Tibial artery (tissue), 4 donors: ENCODE measurements at regions not wholly inside any gene's neighbourhood (a gene's known extent, or its start where the extent isn't known, plus 50 kb on each side); places are given as distances from the start of the nearest gene placed in this dataset.

Experiments
- DNase-seq, 2 donors: peaks; one replicate each; pipeline ENCODE4 v3.0.0-alpha.2; 2019
- H3K27ac ChIP-seq, 2 donors: fragments of 200-600 bp; sonication (generic) in 1 of 2; 1 replicate in 1 of 2; 2 replicates in 1 of 2; pipeline ENCODE4 v1.5.1; 2018 to 2019; ENCODE audit warnings: mild to moderate bottlenecking in 1 of 2
- H3K27me3 ChIP-seq, 2 donors: fragments of 200-600 bp; sonication (generic) in 1 of 2; one replicate each; pipeline versions ENCODE4 v1.5.1 to v1.6.0; 2016 to 2019
- H3K36me3 ChIP-seq, 3 donors: fragments of 200-600 bp; sonication (generic) in 2 of 3; one replicate each; pipeline ENCODE4 v1.5.1; 2016 to 2019; ENCODE audit warnings: mild to moderate bottlenecking in 2 of 3
- H3K4me1 ChIP-seq, 4 donors: fragments of 200-600 bp; sonication (generic) in 2 of 4; 1 replicate in 3 of 4; 2 replicates in 1 of 4; pipeline ENCODE4 v1.5.1; 2016 to 2019
- H3K4me3 ChIP-seq, 2 donors: fragments of 200-600 bp; sonication (generic) in 1 of 2; 1 replicate in 1 of 2; 2 replicates in 1 of 2; pipeline ENCODE4 v1.5.1; 2018 to 2019; ENCODE audit warnings: mild to moderate bottlenecking in 2 of 2
- H3K9me3 ChIP-seq, 3 donors: fragments of 200-600 bp; sonication (generic) in 1 of 3; one replicate each; pipeline ENCODE4 v1.5.1; 2016 to 2019
- intact Hi-C: fragments of 100-400 bp; cut with DNase I; formaldehyde crosslinking; loops from one replicate; pipeline ENCODE4 v1.15.0; 2023; ENCODE audit warnings: low total_unique reads
- TF ChIP-seq, protein P1 (sequence below), 2 experiments: fragments of 200-600 bp in 1 of 2; fragments of 450-650 bp in 1 of 2; IDR thresholded peaks; one replicate each; pipeline ENCODE4 v1.5.1; 2017 to 2019; ENCODE audit warnings: antibody characterized with exemption in 2 of 2, mild to moderate bottlenecking in 1 of 2, moderate library complexity in 1 of 2

DNA sequence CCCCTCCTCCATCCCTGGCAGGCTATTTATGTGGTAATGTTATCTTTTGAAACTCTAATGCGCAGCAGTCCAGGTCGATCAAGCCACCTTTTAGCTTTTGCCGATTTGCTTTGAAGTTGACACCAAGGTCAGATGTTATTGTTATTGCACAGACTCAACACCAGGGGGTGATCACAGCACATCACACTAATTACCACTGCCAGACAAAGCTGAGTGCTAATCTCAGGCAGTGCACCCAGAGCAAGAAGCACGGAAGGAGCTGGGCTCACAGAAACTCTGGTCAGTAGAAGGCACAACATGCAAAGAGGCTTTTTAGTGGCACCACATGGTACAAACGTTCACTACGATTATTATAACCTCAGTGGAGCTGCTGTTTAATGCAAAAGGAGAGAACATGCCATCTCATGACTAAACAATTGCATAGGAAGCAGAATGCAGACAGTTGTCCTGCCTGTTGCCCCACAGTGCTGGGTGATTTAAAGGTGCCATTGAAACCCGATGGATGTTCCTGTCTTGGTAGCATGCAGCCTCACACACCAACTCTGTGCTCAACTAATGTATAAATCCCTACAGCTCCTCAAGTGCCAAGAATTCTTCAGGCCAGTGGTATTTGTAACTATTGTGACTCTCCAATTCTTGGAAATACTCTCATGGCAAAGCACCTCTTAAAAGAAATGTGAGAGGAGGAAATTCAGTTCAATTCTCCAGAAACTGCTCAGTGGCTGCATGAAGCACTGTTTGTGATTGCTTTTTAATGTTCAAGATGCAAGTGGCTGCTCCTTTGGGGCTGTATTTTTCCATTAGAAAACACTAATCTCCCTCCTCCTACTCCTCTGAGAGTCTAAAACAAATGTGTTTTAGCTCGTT, 353.9 kb upstream of the DDI1 start:
- TF ChIP-seq, protein P1, sequence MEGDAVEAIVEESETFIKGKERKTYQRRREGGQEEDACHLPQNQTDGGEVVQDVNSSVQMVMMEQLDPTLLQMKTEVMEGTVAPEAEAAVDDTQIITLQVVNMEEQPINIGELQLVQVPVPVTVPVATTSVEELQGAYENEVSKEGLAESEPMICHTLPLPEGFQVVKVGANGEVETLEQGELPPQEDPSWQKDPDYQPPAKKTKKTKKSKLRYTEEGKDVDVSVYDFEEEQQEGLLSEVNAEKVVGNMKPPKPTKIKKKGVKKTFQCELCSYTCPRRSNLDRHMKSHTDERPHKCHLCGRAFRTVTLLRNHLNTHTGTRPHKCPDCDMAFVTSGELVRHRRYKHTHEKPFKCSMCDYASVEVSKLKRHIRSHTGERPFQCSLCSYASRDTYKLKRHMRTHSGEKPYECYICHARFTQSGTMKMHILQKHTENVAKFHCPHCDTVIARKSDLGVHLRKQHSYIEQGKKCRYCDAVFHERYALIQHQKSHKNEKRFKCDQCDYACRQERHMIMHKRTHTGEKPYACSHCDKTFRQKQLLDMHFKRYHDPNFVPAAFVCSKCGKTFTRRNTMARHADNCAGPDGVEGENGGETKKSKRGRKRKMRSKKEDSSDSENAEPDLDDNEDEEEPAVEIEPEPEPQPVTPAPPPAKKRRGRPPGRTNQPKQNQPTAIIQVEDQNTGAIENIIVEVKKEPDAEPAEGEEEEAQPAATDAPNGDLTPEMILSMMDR (IDR thresholded peaks at IDR 0.05): peak; percentile 71 to 86
- intact Hi-C loops: no loop called here

DNA sequence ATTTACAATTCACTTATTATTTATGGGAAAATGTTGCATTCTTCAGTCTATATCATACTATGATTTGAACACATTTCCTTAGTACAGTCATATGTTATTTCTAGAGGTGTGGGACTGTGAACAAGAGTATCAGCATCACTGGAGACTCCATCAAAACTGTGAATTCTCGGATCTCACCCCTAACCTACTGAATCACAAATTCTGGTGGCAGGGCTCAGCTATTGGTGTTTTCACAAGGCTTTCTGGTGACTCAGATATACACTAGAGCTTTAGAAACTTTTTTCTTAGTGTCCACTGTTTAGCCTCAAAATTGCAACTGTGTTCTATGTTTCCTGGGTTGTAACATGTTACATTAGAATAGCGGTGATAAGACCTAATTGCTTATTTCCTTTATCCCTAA, 352.9 kb upstream of the DDI1 start:
- DNase-seq: no peak
- H3K27ac ChIP-seq: no peak overlapping the region
- intact Hi-C loops: no loop called here

More for the DNA sequence above, 353.9 kb upstream of the DDI1 start:
- no peak overlapping the region for H3K27ac ChIP-seq
- no peaks in the 10 kb centered on the region for H3K9me3 ChIP-seq
- DNase-seq: peak; percentile 63 to 71
- H3K36me3 ChIP-seq: no peaks in the 10 kb centered on the region
- no peaks in the 10 kb centered on the region for H3K27me3 ChIP-seq
- no peak overlapping the region for H3K4me3 ChIP-seq
- peaks cover 0 to 7% (median 2%) of the 10 kb centered on the region in 4 donors for H3K4me1 ChIP-seq

DNA sequence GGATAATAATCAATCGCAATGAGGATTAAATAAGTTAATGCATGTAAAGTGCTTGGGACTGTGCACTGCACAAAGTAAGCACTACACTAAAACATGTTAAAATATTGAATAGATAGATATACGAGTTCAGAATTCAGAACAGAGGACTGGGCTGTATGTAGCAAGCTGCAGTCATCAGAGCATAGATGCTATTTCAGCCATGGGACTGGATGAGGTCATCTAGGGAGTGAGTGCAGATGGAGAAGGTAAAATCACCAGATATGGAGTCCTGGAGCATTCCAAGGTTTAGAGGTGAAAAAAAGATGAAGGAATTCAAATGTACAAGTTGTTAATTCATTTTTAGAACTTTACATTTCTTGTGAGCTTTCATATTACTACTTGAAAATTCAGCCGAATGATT, 347.5 kb upstream of the DDI1 start:
- no peaks in the 10 kb centered on the region for H3K27me3 ChIP-seq
- no peak overlapping the region for H3K4me3 ChIP-seq
- H3K9me3 ChIP-seq: no peaks in the 10 kb centered on the region
- H3K36me3 ChIP-seq: no peaks in the 10 kb centered on the region
- H3K27ac ChIP-seq: no peak overlapping the region
- no peak for DNase-seq
- intact Hi-C loops: no loop called here
- TF ChIP-seq, protein P1 (IDR thresholded peaks at IDR 0.05): no peak
- no peaks in the 10 kb centered on the region for H3K4me1 ChIP-seq

More for the DNA sequence above, 352.9 kb upstream of the DDI1 start:
- TF ChIP-seq, protein P1 (IDR thresholded peaks at IDR 0.05): no peak
- Histone ChIP-seq H3K9me3 (no peaks in the 10 kb centered on the region), H3K4me1 (peaks cover 0 to 7% (median 2%) of the 10 kb centered on the region in 4 donors), H3K36me3 (no peaks in the 10 kb centered on the region), H3K27me3 (no peaks in the 10 kb centered on the region), H3K4me3 (no peak overlapping the region)

DNA sequence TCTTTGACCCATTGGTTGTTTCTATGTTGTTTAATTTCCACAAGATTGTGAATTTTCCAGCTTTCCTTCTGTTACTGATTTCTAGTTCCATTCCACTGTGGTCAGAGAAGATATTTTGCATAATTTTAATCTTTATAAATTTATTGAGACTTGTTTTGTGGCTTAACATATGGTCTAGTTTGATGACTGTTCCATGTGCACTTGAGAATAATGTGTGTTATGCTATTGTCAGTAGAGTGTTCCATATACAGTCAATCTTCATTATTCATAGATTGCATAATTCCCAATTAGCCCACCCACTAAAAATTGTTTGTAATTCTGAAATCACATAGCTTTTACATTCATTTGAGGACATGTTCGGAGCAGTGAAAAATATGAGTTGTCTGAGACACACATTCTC, 346.1 kb upstream of the DDI1 start:
- DNase-seq: no peak
- intact Hi-C loops: no loop called here
- TF ChIP-seq, protein P1 (IDR thresholded peaks at IDR 0.05): no peak

DNA sequence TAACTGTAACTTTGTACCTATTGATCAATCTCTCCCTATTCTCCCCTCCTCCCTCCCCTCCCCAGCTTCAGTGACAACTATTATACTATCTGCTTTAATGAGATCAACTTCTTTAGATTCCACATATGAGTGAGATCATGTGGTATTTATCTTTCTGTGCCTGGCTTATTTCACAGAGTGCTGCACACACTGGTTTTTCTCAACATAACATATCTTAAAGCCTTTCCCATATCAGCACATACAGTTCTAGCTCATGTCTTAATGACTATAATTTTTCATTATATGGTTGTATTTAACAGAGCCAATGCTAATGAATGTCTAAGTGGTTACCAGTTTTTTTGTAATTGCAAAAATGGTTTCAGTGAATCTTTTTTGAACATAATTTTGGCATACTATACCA, 340.3 kb upstream of the DDI1 start:
- Histone ChIP-seq H3K4me1 (peaks cover 0 to 8% (median 2%) of the 10 kb centered on the region in 4 donors), H3K4me3 (no peak overlapping the region), H3K27ac (no peak overlapping the region), H3K9me3 (no peaks in the 10 kb centered on the region), H3K27me3 (no peaks in the 10 kb centered on the region), H3K36me3 (no peaks in the 10 kb centered on the region)
- TF ChIP-seq, protein P1 (IDR thresholded peaks at IDR 0.05): no peak
- intact Hi-C loops: no loop called here
- DNase-seq: no peak

More for the DNA sequence above, 346.1 kb upstream of the DDI1 start:
- H3K9me3 ChIP-seq: no peaks in the 10 kb centered on the region
- no peaks in the 10 kb centered on the region for H3K4me1 ChIP-seq
- no peaks in the 10 kb centered on the region for H3K36me3 ChIP-seq
- H3K27me3 ChIP-seq: no peaks in the 10 kb centered on the region
- no peak overlapping the region for H3K27ac ChIP-seq
- H3K4me3 ChIP-seq: no peak overlapping the region
